Stimulated activated naive CD8-positive, alpha-beta T cell treated with anti-CD3 and anti-CD28 coated beads, Interleukin-15, Interleukin-2, amounts not matched to agents 100 ng/mL and 50 ng/mL, for 24 hours (primary cell): ENCODE measurements at regions not wholly inside any gene's neighbourhood (a gene's known extent, or its start where the extent isn't known, plus 50 kb on each side); places are given as distances from the start of the nearest gene placed in this dataset.

ENCODE experiments used
- H3K27ac Mint-ChIP-seq: one replicate; pipeline ENCODE4 v1.8.0; 2021; ENCODE audit warnings: mild to moderate bottlenecking, mixed read lengths
- H3K27me3 Mint-ChIP-seq: one replicate; pipeline ENCODE4 v1.8.0; 2021; ENCODE audit warnings: mixed read lengths
- H3K36me3 Mint-ChIP-seq: one replicate; pipeline ENCODE4 v1.8.0; 2021; ENCODE audit warnings: low read depth, mixed read lengths
- H3K4me1 Mint-ChIP-seq: one replicate; pipeline ENCODE4 v1.8.0; 2021; ENCODE audit warnings: low read depth, mixed read lengths
- H3K4me3 Mint-ChIP-seq: one replicate; pipeline ENCODE4 v1.8.0; 2021; ENCODE audit warnings: mild to moderate bottlenecking, mixed read lengths
- H3K9me3 Mint-ChIP-seq: one replicate; pipeline ENCODE4 v1.8.0; 2021; ENCODE audit warnings: mixed read lengths

GRCh38 chr2:220318508-220318907 is 691.1 kb downstream of the SLC4A3 start:
- Mint-ChIP-seq H3K36me3 (no peaks in the 10 kb centered on the region), H3K4me1 (no peaks in the 10 kb centered on the region), H3K27me3 (no peaks in the 10 kb centered on the region), H3K4me3 (no peak overlapping the region), H3K9me3 (peaks cover 19% of the 10 kb centered on the region), H3K27ac (no peak overlapping the region)

- Mint-ChIP-seq H3K27ac (no peak overlapping the region), H3K9me3 (peaks cover 30% of the 10 kb centered on the region), H3K27me3 (no peaks in the 10 kb centered on the region), H3K36me3 (no peaks in the 10 kb centered on the region), H3K4me1 (no peaks in the 10 kb centered on the region), H3K4me3 (no peak overlapping the region)
These were observed 692.9 kb downstream of the SLC4A3 start for GRCh38 chr2:220320326-220320725.

DNA sequence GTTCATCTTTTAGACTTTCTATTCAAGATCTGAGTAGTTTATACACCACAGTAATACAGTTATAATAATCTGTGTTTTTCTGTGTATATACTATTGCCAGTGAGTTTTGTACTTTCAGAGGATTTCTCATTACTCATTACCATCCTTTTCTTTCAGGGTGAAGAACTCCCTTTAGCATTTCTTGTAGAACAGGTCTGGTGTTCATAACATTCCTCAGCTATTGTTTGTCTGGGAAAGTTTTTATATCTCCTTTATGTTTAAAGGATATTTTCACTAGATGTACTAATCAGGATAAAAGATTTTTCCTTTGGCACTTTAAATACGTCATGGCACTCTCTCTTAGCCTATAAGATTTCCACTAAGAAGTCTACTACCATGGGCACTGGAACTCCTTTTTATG is 705.5 kb downstream of the SLC4A3 start:
- Mint-ChIP-seq H3K27ac (no peak overlapping the region), H3K27me3 (no peaks in the 10 kb centered on the region), H3K4me1 (no peaks in the 10 kb centered on the region), H3K36me3 (no peaks in the 10 kb centered on the region), H3K4me3 (no peak overlapping the region), H3K9me3 (peaks cover 15% of the 10 kb centered on the region)

DNA sequence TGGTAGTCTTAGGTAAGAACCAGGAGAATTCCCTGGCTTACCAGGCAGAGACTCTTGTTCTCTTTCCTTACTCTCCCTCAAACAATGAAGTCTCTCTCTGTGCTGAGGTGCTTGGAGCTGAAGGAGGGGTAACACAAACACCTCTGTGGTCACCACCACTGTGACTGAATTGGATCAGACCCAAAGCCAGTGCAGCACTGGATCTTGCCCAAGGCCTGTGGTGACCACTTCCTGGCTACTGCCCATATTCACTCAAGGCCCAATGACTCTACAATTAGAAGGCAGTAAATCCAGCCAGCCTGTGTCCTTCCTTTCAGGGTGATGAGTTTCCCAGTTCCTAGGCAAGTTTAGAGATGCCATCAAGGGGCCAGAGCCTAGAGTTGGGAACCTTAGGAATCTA is 706.8 kb downstream of the SLC4A3 start:
- no peaks in the 10 kb centered on the region for H3K4me1 Mint-ChIP-seq

DNA sequence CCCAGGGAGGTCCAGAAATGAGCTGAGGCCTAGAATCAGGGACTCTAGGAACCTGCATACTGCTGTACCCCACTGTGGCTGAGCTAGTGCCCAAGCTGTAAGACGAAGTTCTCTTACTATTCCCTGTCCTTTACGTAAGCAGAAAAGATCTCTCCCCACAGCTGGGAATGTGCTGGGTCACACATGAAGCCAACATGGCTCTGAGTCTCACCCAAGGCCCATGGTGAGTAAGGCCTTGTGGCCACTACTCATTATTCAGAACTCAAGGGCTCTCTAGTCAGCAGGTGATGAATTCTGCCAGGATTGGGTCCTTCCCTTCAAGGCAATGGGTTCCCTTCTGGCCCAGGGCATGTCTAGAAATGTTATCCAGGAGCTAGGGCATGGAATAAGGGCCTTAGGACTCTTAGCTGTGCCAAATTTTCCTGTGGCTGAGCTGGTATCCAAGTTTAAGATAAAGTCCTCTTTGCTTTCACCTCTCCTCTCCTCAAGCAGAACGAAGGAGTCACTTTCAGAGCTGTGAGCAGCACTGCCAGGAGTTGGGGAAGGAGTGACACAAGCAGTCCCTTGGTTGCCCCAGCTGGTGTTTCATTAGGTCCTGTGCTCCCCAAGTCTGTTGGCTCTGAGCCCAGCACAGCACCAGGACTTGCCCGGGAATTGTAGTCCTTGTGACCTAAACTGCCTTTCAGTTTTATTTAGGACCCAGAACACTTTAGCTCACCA is 707.6 kb downstream of the SLC4A3 start:
- no peaks in the 10 kb centered on the region for H3K27me3 Mint-ChIP-seq
- no peaks in the 10 kb centered on the region for H3K36me3 Mint-ChIP-seq
- H3K9me3 Mint-ChIP-seq: peaks cover 13% of the 10 kb centered on the region
- H3K4me1 Mint-ChIP-seq: no peaks in the 10 kb centered on the region
- H3K27ac Mint-ChIP-seq: no peak overlapping the region
- no peak overlapping the region for H3K4me3 Mint-ChIP-seq

More for the DNA sequence above, 706.8 kb downstream of the SLC4A3 start:
- Mint-ChIP-seq H3K9me3 (peaks cover 15% of the 10 kb centered on the region), H3K4me3 (no peak overlapping the region), H3K36me3 (no peaks in the 10 kb centered on the region), H3K27ac (no peak overlapping the region), H3K27me3 (no peaks in the 10 kb centered on the region)

DNA sequence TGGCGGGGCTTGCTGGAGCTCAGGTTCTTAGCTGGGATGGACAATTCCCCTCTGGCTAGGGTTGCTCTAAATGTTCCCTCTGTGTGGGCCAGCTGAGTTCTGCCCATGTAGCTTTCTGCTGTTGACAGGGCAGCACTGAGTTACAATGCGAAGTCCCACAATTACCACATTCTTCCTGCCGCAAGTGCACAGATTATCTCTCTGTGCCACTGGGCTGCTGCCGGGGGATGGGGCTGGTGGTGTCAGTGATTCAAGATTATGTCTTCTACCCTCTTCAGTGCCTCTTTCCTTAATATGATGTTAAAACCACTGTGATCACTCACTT is 708.1 kb downstream of the SLC4A3 start:
- Mint-ChIP-seq H3K9me3 (peaks cover 11% of the 10 kb centered on the region), H3K36me3 (no peaks in the 10 kb centered on the region), H3K4me1 (no peaks in the 10 kb centered on the region), H3K4me3 (no peak overlapping the region), H3K27me3 (no peaks in the 10 kb centered on the region), H3K27ac (no peak overlapping the region)

DNA sequence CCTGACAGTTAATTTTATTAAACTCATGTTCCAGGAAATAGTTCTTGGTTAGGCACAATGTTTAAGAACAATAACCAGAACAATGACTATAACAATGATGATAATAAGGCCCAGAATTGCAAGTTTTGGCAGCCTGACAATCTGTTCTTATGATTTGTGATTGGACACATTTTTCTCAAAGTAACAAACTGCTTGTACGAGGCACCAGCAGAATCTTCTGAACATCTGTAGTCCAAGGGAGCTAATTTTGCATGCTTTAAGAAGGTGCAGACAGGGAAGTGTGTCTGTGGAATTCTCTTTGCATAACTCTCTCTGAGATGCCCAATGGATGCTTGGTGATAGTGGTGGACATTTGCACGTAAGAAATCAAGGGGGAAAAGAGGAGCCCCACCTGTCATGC is 709.3 kb downstream of the SLC4A3 start:
- H3K27me3 Mint-ChIP-seq: no peaks in the 10 kb centered on the region
- no peaks in the 10 kb centered on the region for H3K36me3 Mint-ChIP-seq

DNA sequence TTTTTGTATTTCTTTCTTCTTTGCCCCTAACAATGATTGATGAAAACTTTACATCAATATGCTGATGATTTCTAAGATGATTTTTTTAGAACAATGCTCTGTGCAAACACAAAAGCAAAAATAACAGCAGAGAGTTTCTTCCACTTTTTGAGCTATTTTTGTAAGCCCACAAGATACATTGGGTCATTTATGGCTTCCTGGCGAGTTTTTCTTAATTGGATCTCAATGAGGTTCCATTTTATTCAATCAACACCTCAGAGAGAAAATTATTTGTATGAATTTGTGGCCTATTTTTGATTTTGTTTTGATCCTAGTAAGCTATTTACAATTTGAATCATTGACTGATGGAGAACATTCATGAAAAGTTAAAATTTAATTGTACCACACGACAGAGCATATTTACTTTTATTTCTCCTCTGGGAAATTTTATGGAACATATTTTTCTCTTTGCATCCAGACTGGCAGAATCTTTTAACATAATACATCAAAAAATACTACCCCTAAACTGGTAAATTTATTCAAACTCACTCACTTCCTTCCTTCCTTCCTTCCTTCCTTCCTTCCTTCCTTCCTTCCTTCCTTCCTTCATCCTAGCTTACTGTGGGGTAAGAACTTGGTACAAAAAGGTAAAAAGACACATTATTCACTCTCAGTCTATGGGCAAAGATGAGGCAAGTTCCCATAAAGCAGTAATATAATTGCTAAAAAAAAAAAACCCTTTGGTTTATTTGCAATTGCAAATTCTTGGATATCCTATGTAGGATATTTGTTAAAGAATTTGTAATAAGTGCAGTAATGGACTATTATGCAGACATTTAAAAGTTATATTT is 710.4 kb downstream of the SLC4A3 start:
- Mint-ChIP-seq H3K27ac (no peak overlapping the region), H3K36me3 (no peaks in the 10 kb centered on the region), H3K9me3 (peaks cover 3% of the 10 kb centered on the region), H3K4me3 (no peak overlapping the region), H3K4me1 (no peaks in the 10 kb centered on the region), H3K27me3 (no peaks in the 10 kb centered on the region)

More for the DNA sequence above, 709.3 kb downstream of the SLC4A3 start:
- Mint-ChIP-seq H3K27ac (no peak overlapping the region), H3K9me3 (peaks cover 11% of the 10 kb centered on the region), H3K4me1 (no peaks in the 10 kb centered on the region), H3K4me3 (no peak overlapping the region)

DNA sequence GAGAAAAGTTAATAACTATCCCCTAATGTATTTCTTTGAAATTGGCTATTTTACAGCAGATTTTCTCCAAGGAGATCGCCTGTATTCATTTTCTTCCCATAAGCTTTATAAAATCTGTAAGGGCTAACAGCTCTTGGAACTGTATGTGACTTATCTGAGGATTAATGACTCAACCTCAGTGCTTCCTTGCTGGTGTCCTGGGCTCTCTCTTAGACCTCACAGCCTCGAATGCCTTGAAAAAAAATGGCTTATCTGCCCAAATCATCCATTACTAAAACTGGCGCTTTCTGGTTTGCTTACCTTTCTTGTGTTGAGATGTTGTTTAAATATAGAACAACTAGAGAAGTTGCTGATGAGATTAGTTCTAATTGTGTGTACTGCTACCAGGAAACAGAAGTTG is 713.6 kb downstream of the SLC4A3 start:
- Mint-ChIP-seq H3K4me3 (no peak overlapping the region), H3K4me1 (no peaks in the 10 kb centered on the region), H3K9me3 (no peaks in the 10 kb centered on the region), H3K27ac (no peak overlapping the region), H3K36me3 (no peaks in the 10 kb centered on the region), H3K27me3 (no peaks in the 10 kb centered on the region)

DNA sequence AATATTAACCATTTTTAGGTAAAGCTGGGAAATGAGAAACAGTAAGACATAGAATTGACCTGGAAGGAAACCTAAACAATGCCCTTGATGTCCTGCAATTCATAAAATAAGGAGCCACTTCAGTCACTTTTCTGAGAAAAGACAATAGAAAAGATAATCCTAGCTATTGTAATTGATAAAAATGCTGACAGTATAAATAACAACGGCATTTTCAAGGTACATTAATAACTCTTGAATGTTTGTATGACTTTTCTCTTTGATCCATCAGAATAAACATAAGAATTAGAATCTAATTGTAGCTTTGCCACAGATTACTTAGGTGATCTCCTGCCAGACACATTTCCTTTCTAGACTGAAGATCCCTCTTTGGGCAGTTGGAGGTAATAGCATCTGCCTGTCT is 719.5 kb downstream of the SLC4A3 start:
- Mint-ChIP-seq H3K9me3 (no peaks in the 10 kb centered on the region), H3K27ac (no peak overlapping the region), H3K27me3 (no peaks in the 10 kb centered on the region), H3K36me3 (no peaks in the 10 kb centered on the region), H3K4me1 (no peaks in the 10 kb centered on the region), H3K4me3 (no peak overlapping the region)

DNA sequence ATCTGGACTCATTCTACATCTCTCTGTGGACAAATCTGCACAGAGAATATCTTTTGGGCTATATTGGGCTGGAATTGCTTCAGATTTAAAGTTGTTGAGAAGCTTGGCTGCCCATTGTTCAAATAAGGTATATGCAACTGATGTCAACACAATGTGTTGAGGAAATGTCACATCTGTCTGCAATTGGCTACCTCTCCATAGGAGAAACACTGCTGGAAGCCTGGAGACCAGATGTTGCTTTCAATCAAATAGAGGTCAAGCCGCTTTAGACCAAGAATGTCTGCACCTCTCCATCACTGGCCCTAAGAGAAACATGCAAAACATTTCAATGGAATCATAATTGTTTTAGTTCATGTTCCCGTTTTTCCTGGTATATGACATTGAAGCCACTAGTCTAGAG is 720.2 kb downstream of the SLC4A3 start:
- no peaks in the 10 kb centered on the region for H3K9me3 Mint-ChIP-seq
- no peaks in the 10 kb centered on the region for H3K36me3 Mint-ChIP-seq
- no peak overlapping the region for H3K4me3 Mint-ChIP-seq
- H3K4me1 Mint-ChIP-seq: no peaks in the 10 kb centered on the region
- H3K27ac Mint-ChIP-seq: no peak overlapping the region
- H3K27me3 Mint-ChIP-seq: no peaks in the 10 kb centered on the region

DNA sequence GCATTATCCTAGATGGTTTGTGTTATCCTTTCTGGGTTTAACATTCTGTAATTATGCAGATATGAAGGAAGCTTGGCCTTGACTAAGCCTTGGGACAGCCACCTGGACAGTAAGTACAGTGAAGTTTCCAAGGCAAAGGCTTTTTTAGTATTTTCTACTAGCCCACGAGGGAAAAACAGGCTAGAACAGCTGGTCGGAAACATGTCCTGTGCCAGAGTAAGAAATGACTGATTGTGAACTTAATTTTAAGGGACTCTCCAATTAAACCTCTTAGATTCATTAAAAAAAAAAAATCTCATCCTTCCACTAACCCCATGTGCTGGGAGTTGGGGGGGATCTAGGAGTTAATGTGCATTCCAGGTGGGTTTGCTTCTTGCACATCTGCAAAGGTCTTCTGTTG is 720.8 kb downstream of the SLC4A3 start:
- Mint-ChIP-seq H3K4me3 (no peak overlapping the region), H3K4me1 (no peaks in the 10 kb centered on the region), H3K9me3 (no peaks in the 10 kb centered on the region), H3K27me3 (no peaks in the 10 kb centered on the region), H3K36me3 (no peaks in the 10 kb centered on the region), H3K27ac (no peak overlapping the region)

- Mint-ChIP-seq H3K4me3 (no peak overlapping the region), H3K36me3 (no peaks in the 10 kb centered on the region), H3K27ac (no peak overlapping the region), H3K4me1 (no peaks in the 10 kb centered on the region), H3K27me3 (no peaks in the 10 kb centered on the region), H3K9me3 (peaks cover 3% of the 10 kb centered on the region)
These were observed 726.5 kb downstream of the SLC4A3 start for GRCh38 chr2:220353897-220354296.

GRCh38 chr2:220356076-220356475 is 728.6 kb downstream of the SLC4A3 start:
- Mint-ChIP-seq H3K36me3 (no peaks in the 10 kb centered on the region), H3K27ac (no peak overlapping the region), H3K27me3 (no peaks in the 10 kb centered on the region), H3K9me3 (peaks cover 3% of the 10 kb centered on the region), H3K4me3 (no peak overlapping the region), H3K4me1 (no peaks in the 10 kb centered on the region)

GRCh38 chr2:220365023-220365422 is 737.6 kb downstream of the SLC4A3 start:
- Mint-ChIP-seq H3K9me3 (no peaks in the 10 kb centered on the region), H3K4me3 (no peak overlapping the region), H3K36me3 (no peaks in the 10 kb centered on the region), H3K27ac (no peak overlapping the region), H3K4me1 (no peaks in the 10 kb centered on the region), H3K27me3 (no peaks in the 10 kb centered on the region)

- Mint-ChIP-seq H3K27ac (no peak overlapping the region), H3K27me3 (no peaks in the 10 kb centered on the region), H3K4me1 (no peaks in the 10 kb centered on the region), H3K4me3 (no peak overlapping the region), H3K36me3 (no peaks in the 10 kb centered on the region), H3K9me3 (no peaks in the 10 kb centered on the region)
These were observed 739.3 kb downstream of the SLC4A3 start for GRCh38 chr2:220366765-220367164.
